A673 (cell line): ENCODE measurements at regions not wholly inside any gene's neighbourhood (a gene's known extent, or its start where the extent isn't known, plus 50 kb on each side); places are given as distances from the start of the nearest gene placed in this dataset.
"Not testable (repeated sequence)": the region's sequence is repeated elsewhere in the genome, so short reads cannot be mapped to it uniquely, and the experiment has no call there.

Experiments
- BruUV-seq: library from RNA; stranded (reverse); fragments of 400-500 nt; replicated peaks from 2 replicates; lab custom pipeline; 2021; lab: Mats Ljungman, UMichigan
- CTCF ChIA-PET: fragments of 300-600 bp; sonication (Branson Sonifier 250); formaldehyde crosslinking; loops from one replicate; lab custom pipeline; 2022; ENCODE audit warnings: antibody characterized with exemption; lab: Charles Lee
- POLR2A ChIA-PET: fragments of 300-600 bp; sonication (Branson Sonifier 250); formaldehyde crosslinking; loops from one replicate; lab custom pipeline; 2022; ENCODE audit warnings: antibody characterized with exemption; ENCODE audit not compliant: low non-redundant PET; lab: Charles Lee
- DNase-seq: peaks from one replicate; pipeline ENCODE4 v3.0.0-alpha.2; 2015; ENCODE audit warnings: low spot score
- H3K27ac ChIP-seq: fragments of 200-600 bp; sonication (generic); 2 replicates; pipeline ENCODE4 v1.5.1; 2016; ENCODE audit warnings: mixed run types, low read depth, mild to moderate bottlenecking, mixed read lengths, antibody characterized with exemption, low read length; ENCODE audit not compliant: poor library complexity, severe bottlenecking
- H3K27me3 ChIP-seq: fragments of 200-600 bp; sonication (generic); replicated peaks from 2 replicates; pipeline ENCODE4 v1.6.1; 2017; ENCODE audit warnings: mixed run types, low read depth, mild to moderate bottlenecking, mixed read lengths, antibody characterized with exemption, low read length; ENCODE audit not compliant: insufficient read depth, poor library complexity
- H3K36me3 ChIP-seq: fragments of 200-600 bp; sonication (generic); 2 replicates; pipeline ENCODE4 v1.6.1; 2016; ENCODE audit warnings: mixed run types, mild to moderate bottlenecking, mixed read lengths, antibody characterized with exemption, low read length; ENCODE audit not compliant: insufficient read depth, poor library complexity, severe bottlenecking
- H3K4me1 ChIP-seq: fragments of 200-600 bp; sonication (generic); 2 replicates; pipeline ENCODE4 v1.6.1; 2017; ENCODE audit warnings: mixed run types, mild to moderate bottlenecking, mixed read lengths, antibody characterized with exemption, low read length; ENCODE audit not compliant: insufficient read depth, poor library complexity, severe bottlenecking
- H3K4me3 ChIP-seq: fragments of 200-600 bp; sonication (generic); 2 replicates; pipeline ENCODE4 v1.5.1; 2016; ENCODE audit warnings: low read depth, mixed run types, mild to moderate bottlenecking, mixed read lengths, low read length; ENCODE audit not compliant: poor library complexity, severe bottlenecking
- H3K9me3 ChIP-seq: fragments of 200-600 bp; sonication (generic); 2 replicates; pipeline ENCODE4 v1.6.1; 2016; ENCODE audit warnings: mixed run types, low read depth, mild to moderate bottlenecking, mixed read lengths, antibody characterized with exemption, low read length; ENCODE audit not compliant: poor library complexity, severe bottlenecking
- EZH2 ChIP-seq: fragments of 200-600 bp; sonication (generic); IDR thresholded peaks from 2 replicates; pipeline ENCODE4 v1.6.1; 2017; ENCODE audit warnings: borderline replicate concordance, low read depth, mild to moderate bottlenecking, mixed read lengths, antibody characterized with exemption, low read length; ENCODE audit not compliant: poor library complexity, severe bottlenecking
- intact Hi-C: fragments of 100-400 bp; cut with micrococcal nuclease; formaldehyde crosslinking; loops from one replicate; pipeline ENCODE4 v1.10.0; 2022; ENCODE audit not compliant: unreplicated experiment
- TF ChIP-seq, protein P1 (sequence below): fragments of 300-800, 200-600 bp; sonication (generic); conservative IDR thresholded peaks from 2 replicates; pipeline ENCODE4 v1.5.1; 2017; ENCODE audit warnings: low read depth, mild to moderate bottlenecking, antibody characterized with exemption, low read length, moderate library complexity, mixed read lengths

DNA sequence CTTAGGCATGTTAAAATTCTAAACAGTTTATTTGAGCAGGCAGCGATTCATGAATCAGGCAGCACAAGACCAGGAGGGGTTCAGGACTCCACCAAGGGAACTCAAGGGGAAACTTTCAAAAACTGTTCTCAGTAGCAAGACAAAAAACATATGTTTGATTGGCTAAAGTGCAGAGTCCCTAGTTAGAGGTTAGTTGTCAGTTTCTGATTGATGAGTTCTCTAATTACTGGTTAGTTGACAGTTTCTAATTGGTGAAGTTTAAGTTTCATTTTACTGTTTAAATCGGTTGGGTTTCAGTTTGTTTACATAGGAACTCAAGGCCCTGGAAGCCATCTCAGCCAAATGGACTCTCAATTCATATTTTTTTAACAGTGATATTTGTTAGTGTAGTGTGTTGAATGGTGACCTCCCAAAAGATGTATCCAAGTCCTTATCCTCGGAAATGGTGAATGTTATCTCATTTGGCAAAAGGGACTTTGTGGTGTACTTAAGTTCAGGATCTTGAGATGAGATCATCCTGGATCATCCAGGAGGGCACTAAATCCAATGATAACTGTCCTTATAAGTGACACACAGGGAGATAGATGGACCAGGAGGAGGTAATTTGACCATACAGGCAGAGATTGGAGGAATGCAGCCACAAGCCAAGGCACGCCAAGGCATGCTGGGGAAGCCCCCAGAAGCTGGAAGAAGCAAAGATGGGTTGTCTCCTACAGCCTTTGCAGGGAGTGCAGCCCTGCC is 219.2 kb upstream of the RAI14 start:
- TF ChIP-seq EZH2 = no peak
- TF ChIP-seq, protein P1, sequence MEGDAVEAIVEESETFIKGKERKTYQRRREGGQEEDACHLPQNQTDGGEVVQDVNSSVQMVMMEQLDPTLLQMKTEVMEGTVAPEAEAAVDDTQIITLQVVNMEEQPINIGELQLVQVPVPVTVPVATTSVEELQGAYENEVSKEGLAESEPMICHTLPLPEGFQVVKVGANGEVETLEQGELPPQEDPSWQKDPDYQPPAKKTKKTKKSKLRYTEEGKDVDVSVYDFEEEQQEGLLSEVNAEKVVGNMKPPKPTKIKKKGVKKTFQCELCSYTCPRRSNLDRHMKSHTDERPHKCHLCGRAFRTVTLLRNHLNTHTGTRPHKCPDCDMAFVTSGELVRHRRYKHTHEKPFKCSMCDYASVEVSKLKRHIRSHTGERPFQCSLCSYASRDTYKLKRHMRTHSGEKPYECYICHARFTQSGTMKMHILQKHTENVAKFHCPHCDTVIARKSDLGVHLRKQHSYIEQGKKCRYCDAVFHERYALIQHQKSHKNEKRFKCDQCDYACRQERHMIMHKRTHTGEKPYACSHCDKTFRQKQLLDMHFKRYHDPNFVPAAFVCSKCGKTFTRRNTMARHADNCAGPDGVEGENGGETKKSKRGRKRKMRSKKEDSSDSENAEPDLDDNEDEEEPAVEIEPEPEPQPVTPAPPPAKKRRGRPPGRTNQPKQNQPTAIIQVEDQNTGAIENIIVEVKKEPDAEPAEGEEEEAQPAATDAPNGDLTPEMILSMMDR = no peak
- DNase-seq = no peak
- H3K27me3 ChIP-seq = no peaks in the 10 kb centered on the region
- no peaks in the 10 kb centered on the region for H3K4me1 ChIP-seq
- H3K4me3 ChIP-seq = no peak overlapping the region
- intact Hi-C loops = no loop called here
- BruUV-seq = no TSS peak
- ChIA-PET POLR2A (no interaction called here), CTCF (no interaction called here)
- H3K27ac ChIP-seq = no peak overlapping the region
- H3K36me3 ChIP-seq = no peaks in the 10 kb centered on the region
- H3K9me3 ChIP-seq = no peaks in the 10 kb centered on the region

DNA sequence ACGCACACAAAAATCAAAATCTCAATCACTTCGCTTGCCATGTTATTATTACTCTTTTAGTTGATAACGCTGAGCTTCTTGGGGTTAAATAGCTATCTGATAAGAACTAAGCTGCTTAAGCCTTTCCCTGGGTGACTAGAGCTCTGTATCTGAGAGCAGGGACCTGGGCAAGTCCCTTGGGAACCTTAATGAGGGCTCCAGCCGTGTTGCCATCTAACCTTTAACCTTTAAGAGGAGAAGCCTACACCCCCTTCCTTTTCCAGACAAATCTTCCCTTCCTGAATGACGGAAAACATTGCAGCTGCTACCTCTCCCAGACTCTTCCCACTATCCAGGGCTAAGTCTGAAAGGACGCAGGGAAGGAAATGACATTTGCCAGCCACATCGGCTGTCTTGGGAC is 216.5 kb upstream of the RAI14 start:
- H3K36me3 ChIP-seq = no peaks in the 10 kb centered on the region
- BruUV-seq = no TSS peak
- H3K4me3 ChIP-seq = no peak overlapping the region
- no peak for DNase-seq
- ChIA-PET POLR2A (no interaction called here), CTCF (no interaction called here)
- H3K27ac ChIP-seq = no peak overlapping the region
- no peaks in the 10 kb centered on the region for H3K27me3 ChIP-seq
- intact Hi-C loops = no loop called here
- H3K9me3 ChIP-seq = no peaks in the 10 kb centered on the region
- no peaks in the 10 kb centered on the region for H3K4me1 ChIP-seq
- no peak for TF ChIP-seq EZH2
- TF ChIP-seq, protein P1 = no peak

DNA sequence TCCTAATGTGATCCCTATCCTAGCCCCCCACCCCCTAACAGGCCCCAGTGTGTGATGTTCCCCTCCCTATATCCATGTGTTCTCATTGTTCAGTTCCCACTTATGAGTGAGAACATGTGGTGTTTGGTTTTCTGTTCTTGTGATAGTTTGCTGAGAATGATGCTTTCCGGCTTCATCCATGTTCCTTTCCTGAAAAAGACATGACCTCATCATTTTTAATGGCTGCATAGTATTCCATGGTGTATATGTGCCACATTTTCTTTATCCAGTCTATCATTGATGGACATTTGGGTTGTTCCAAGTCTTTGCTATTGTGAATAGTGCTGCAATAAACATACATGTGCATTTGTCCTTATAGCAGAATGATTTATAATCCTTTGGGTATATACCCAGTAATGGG is 214.4 kb upstream of the RAI14 start:
- CTCF ChIA-PET, POLR2A ChIA-PET, DNase-seq, H3K27ac ChIP-seq, intact Hi-C loops, H3K27me3 ChIP-seq, H3K36me3 ChIP-seq, H3K4me3 ChIP-seq, H3K4me1 ChIP-seq, H3K9me3 ChIP-seq, BruUV-seq: not testable (repeated sequence)

DNA sequence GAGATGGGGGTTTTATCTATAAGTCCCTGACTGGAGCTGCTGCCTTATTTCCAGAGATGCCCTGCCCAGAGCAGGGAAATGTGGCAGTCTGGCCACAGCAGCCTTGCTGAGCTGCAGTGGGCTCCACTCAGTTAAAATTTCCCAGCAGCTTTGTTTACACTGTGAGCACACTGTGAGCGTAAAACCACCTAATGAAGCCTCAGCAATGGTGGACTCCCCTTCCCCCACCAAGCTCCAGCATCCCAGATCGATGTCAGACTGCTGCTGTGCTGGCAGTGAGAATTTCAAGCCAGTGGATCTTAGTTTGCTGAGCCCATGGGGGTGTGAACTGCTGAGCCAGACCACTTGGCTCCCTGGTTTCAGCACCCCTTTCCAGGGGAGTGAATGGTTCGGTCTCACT is 208.7 kb upstream of the RAI14 start:
- no peak for DNase-seq
- CTCF ChIA-PET = no interaction called here
- intact Hi-C loops = no loop called here
- no peaks in the 10 kb centered on the region for H3K27me3 ChIP-seq
- H3K4me1 ChIP-seq = no peaks in the 10 kb centered on the region
- no peak overlapping the region for H3K27ac ChIP-seq
- no peak overlapping the region for H3K4me3 ChIP-seq
- no TSS peak for BruUV-seq
- POLR2A ChIA-PET = no interaction called here
- TF ChIP-seq, protein P1 = no peak
- TF ChIP-seq EZH2 = no peak
- H3K9me3 ChIP-seq = no peaks in the 10 kb centered on the region
- H3K36me3 ChIP-seq = no peaks in the 10 kb centered on the region
